C4-2B (cell line): ENCODE measurements at regions not wholly inside any gene's neighbourhood (a gene's known extent, or its start where the extent isn't known, plus 50 kb on each side); places are given as distances from the start of the nearest gene placed in this dataset.

Experiments used
- CTCF ChIP-seq: fragments of 450-650 bp; conservative IDR thresholded peaks from 2 replicates; pipeline ENCODE4 v1.5.1; 2017; ENCODE audit warnings: mild to moderate bottlenecking
- ZFX ChIP-seq: fragments of 450-650 bp; IDR thresholded peaks from 2 replicates; pipeline ENCODE4 v1.6.1; 2017

- TF ChIP-seq CTCF (no peak), ZFX (no peak)
These were observed 81.0 kb upstream of the ROBO2 start for GRCh38 chr3:76958861-76959260.
